NCI-H2107 treated with DMSO at 0.1 percent for 48 hours (cell line): ENCODE measurements at regions not wholly inside any gene's neighbourhood (a gene's known extent, or its start where the extent isn't known, plus 50 kb on each side); places are given as distances from the start of the nearest gene placed in this dataset.

ENCODE experiments used
- DNase-seq: peaks from one replicate; lab custom pipeline; 2025; ENCODE audit not compliant: unreplicated experiment; lab: John Stamatoyannopoulos, UW

DNA sequence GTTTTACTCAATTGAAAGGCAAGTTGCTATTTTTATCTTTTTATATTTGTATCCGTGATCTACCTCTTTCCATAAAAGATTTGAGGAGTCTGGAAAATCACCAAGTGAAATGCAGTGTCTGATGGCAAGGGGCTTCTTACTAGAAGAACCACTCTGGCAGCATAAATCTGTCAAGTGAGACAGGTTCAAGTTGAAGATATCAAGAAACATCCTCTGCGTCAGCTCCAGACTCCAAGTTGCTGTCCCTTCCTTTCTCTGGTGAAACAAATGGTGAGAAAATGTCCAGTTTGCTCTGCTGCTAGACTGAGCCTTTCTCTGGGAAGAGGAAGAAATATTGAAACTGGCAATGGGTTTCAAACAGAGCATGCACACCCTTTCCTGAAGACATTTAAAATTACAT is 411.2 kb downstream of the PLPP3 start:
- no peak for DNase-seq

DNA sequence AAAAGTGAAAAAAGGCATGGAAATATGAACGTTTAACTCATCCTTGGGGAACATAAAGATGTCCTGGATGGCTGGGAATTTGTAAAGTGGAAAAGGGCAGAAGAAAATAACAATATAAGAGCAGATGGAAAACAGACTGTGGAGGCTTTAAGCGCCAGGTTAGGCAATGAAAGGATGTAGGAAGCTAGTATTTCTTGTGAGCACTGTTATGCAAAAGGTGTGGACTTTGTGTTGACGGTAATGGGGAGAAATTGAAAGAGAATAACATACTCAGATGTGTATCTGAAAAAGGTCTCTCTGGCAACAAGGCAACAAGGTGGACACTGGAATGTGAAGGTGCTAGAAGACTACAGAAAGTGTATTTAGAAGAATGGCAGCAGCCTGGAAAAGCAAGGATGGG is 411.8 kb downstream of the PLPP3 start:
- no peak for DNase-seq

GRCh38 chr1:56160773-56161315 is 418.5 kb downstream of the PLPP3 start:
- DNase-seq, result no peak

- DNase-seq, result no peak
Observed at GRCh38 chr1:56156971-56157876, 422.1 kb downstream of the PLPP3 start.

GRCh38 chr1:56153276-56153675 is 426.1 kb downstream of the PLPP3 start:
- DNase-seq, result no peak

- DNase-seq, result no peak
Observed at GRCh38 chr1:56152635-56153034, 426.7 kb downstream of the PLPP3 start.

DNA sequence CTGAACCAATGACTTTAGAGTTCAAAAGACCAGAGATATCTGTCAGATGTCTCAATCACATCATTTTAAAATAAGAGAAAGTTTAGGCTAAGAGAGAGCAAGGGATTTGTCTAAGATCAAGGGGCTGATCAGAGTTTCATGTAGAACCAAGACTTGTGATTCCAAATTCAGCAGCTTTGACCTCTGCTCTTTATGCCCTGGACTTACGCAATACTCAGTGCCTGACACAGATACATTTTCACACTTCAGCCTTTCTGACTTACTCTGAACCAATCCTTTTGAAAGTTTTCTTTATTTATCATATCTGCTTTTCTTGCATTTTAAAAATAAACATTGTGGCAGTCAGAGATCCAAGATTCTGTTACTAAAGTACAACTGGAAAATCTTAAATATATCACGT is 428.0 kb downstream of the PLPP3 start:
- DNase-seq, result no peak

DNA sequence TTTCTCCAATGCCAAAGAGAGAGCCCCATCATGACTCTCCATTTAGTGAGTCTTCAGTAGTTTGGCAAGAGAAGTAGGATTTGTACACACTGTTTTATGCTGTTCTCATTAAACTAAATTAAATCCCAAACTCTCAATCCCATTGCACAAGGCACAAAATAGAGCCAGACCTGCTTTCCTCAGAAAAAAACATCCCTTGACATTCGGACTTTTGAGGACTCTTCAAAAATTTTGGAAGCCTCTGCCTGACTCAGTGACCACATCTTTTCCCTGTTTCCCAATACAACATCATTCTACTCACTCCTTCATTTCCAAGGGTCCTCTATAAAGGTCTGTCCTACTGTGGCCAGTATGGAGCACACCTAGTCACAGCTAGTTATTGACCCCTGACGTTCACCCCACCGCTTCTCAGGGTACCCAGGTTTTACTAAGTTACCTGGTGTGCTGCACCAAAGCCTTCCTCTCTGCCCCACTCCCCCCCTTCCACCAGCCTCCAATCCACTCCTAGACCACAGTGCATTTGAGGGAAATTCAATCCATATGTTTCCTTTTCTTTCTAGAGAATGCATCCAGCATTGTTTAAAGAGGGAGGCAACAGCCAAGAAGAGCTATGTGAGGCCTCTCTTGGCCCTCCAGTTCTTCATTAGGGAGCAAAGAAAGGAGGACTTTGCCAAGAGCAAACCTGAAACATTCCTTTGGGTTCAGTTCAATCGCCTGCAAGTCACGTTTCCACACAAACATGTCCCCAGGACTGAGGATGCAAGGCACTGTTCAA is 428.7 kb downstream of the PLPP3 start:
- no peak for DNase-seq

- no peak for DNase-seq
Observed at GRCh38 chr1:56149761-56150160, 429.6 kb downstream of the PLPP3 start.

DNA sequence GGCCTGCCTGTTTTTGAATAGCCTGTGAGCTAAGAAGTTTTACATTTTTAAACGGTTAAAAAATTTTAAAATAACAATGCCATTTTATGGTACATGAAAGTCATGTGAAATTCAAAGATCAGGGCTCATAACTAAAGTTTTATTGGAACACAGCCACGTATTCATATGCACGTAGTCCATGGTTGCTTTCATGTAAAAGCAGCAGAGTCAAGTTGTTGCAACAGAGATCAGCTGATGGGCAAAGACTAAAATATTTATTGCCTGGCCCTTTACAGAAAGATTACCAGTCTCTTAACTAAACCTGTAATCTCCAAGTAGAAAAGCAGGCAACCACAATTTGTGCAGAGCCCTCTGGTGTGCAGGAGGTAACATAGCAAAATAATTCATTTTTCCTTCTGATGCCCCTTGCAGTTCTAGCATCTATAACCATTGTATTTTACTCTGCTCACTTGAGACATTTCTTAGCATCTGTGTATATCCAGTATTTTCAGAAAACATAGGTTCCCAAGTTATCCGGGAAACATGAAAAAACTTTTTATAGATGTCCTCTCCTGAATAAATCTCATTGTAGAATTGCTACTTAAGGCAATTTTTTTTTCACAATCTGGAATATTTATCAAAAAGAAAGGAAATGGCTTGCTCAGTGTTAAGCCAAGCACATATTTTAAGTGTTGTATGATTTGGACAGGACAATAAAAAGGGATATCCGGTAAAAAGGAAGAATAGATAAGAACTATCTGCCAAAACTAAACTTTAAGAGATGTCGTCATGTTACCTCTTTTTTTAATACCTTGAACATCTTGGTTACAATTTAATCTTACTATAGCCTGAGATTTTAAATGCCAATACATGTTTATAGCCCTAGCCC is 430.8 kb downstream of the PLPP3 start:
- DNase-seq, result no peak

DNA sequence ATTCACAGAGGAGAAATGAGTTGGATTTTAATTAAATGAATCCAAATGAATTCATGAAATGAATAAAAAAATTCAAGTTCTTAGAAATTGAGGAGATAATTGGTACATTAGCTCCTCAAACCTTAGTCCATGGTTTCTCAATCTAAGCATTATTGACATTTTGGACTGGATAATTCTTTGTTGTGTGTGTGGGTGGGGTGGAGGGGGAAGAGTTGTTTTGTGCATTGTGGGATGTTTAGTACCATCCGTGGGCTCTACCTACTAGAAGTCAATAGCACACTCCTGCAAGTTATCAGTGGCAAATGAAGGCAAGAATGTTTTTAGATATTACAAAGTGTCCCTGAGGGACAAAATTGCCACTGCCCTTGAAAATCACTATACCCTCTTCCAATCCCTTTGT is 431.9 kb downstream of the PLPP3 start:
- DNase-seq, result no peak

GRCh38 chr1:56147034-56147433 is 432.3 kb downstream of the PLPP3 start:
- no peak for DNase-seq

DNA sequence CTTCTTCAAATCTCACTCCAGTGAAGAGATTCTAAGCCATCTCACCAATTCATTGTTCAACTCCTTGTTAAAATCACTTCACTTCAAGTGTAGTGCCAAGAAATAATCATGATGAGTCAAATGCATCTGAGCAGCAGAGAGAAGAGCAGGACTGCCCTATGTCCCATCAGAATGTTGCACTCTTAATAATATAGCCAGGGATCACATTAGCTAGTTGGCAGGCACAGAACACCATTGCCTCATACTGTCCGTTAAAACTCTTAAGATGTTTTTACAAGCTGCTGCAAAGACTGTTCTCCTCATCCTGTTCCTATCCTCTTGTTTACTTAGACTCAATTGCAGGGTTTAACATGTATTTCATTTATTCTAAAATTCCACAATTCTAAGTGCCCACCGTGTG is 432.9 kb downstream of the PLPP3 start:
- no peak for DNase-seq

GRCh38 chr1:56145581-56145980 is 433.8 kb downstream of the PLPP3 start:
- DNase-seq, result no peak

DNA sequence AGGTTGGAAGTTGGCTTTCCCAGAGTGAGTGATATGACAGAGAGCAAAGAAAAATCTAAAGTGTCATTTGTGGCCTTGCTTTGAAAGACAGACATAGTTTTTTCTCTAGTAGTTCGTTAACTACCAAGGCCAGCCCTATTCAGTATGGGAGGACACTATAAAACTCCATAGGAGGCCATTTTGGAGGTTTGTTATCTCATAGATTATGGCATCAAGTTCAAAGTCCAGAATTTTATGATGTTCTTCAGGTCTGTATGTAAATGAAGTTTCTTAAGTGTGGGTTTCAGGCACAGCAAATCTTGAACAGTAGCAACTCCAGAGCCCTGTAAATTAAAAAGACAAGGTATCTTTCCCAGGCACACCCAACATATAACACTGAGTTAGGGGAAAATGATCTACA is 437.1 kb downstream of the PLPP3 start:
- DNase-seq, result no peak

DNA sequence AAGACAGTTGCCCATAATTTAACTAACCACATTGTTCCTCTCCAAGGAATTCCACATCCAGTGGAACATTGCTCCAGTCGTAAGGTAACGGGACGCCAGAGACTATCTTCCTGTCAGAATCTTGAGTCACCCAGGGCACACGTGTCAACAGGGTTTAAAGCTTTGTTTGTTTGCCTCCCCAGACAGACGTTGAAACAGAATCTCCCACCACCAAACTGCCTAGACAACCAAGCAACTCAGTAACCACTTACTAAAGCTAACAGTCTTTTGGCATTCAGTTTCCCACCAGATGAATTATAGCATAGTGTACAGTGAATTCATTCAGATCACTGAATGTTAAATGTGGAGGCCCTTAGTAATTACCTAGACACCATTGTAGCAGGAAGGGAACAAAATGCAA is 439.5 kb downstream of the PLPP3 start:
- DNase-seq, result no peak

GRCh38 chr1:56137521-56138505 is 441.6 kb downstream of the PLPP3 start:
- no peak for DNase-seq

GRCh38 chr1:56137090-56137489 is 442.3 kb downstream of the PLPP3 start:
- no peak for DNase-seq

DNA sequence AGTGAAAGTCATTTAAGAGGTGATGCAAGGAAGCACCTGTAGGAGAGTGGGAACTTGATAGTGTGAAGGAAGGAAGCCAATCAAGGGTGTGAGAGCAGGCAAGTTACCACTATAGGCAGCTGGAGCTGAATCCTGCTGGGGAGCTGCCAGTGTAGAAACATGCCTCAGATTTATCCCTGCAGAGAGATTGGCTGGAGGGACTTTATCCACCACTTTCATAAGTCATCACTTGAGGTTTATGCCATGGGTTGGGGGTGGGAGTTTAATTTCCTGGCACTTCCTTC is 443.6 kb downstream of the PLPP3 start:
- DNase-seq, result no peak
